Activated naive CD8-positive, alpha-beta T cell treated with anti-CD3 and anti-CD28 coated beads, Interleukin-2, amount 10 ng/mL, durations not matched to agents 7 days and 5 days (primary cell): ENCODE measurements at regions not wholly inside any gene's neighbourhood (a gene's known extent, or its start where the extent isn't known, plus 50 kb on each side); places are given as distances from the start of the nearest gene placed in this dataset.

Experiments
- ATAC-seq: fragments of 150-1000 bp; cut with Tn5 transposase; one replicate; pipeline ENCODE4 v1.10.0; 2021; ENCODE audit warnings: low read depth, moderate library complexity
- POLR2A ChIA-PET: fragments of 350-600 bp; sonication (Branson Sonifier 250); formaldehyde crosslinking; loops from one replicate; lab custom pipeline; 2021; ENCODE audit warnings: antibody characterized with exemption; lab: Charles Lee
- DNase-seq: peaks from one replicate; pipeline ENCODE4 v3.0.0; 2021
- H3K27ac Mint-ChIP-seq: one replicate; pipeline ENCODE4 v1.8.0; 2022; ENCODE audit warnings: mild to moderate bottlenecking, mixed read lengths
- H3K27me3 Mint-ChIP-seq: one replicate; pipeline ENCODE4 v1.8.0; 2022; ENCODE audit warnings: mild to moderate bottlenecking, moderate library complexity, mixed read lengths
- H3K36me3 Mint-ChIP-seq: one replicate; pipeline ENCODE4 v1.8.0; 2021; ENCODE audit warnings: mild to moderate bottlenecking, mixed read lengths
- H3K4me1 Mint-ChIP-seq: one replicate; pipeline ENCODE4 v1.8.0; 2021; ENCODE audit warnings: mixed read lengths
- H3K4me3 Mint-ChIP-seq: one replicate; pipeline ENCODE4 v1.8.0; 2022; ENCODE audit warnings: mild to moderate bottlenecking, moderate library complexity, mixed read lengths
- H3K9me3 Mint-ChIP-seq: one replicate; pipeline ENCODE4 v1.8.0; 2021; ENCODE audit warnings: mixed read lengths

DNA sequence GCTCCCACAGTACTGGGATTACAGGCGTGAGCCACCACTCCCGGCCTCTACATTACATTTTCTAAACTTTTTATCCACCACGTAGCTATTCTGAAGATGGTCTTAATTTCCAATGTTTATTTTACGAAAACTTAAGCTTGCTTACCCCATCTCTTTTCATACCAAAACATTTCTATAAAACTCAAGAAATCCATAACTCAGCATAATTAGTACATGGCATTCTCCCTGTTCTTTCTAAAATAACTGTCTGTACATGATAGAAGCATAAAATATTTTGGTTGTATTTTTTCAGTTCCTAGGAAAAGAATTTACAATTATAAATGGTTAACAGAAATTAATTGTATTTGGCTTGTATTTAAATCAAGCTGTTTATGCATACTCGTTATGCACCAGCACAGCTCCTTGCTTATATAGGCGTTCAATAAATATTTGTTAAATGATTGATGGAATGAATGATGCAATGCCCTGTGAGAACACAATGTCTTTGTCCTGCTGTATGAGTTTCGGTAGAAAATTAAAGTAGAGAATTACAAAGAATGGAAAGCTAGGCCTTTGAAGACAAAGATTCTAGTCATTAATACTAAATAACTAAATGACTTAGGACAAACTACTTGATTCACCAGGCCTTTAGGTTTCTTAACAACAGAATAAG, 384.2 kb downstream of the EFNA5 start:
- no peaks in the 10 kb centered on the region for H3K4me1 Mint-ChIP-seq
- POLR2A ChIA-PET = no interaction called here
- H3K27ac Mint-ChIP-seq = no peak overlapping the region
- H3K9me3 Mint-ChIP-seq = peaks cover 2% of the 10 kb centered on the region
- no peak for DNase-seq
- no peak overlapping the region for H3K4me3 Mint-ChIP-seq
- no peak for ATAC-seq
- H3K36me3 Mint-ChIP-seq = no peaks in the 10 kb centered on the region
- no peaks in the 10 kb centered on the region for H3K27me3 Mint-ChIP-seq

- no peak overlapping the region for H3K4me3 Mint-ChIP-seq
- H3K27me3 Mint-ChIP-seq = no peaks in the 10 kb centered on the region
- no peaks in the 10 kb centered on the region for H3K4me1 Mint-ChIP-seq
- no peaks in the 10 kb centered on the region for H3K36me3 Mint-ChIP-seq
- DNase-seq (no peak), ATAC-seq (no peak)
- no peak overlapping the region for H3K27ac Mint-ChIP-seq
- H3K9me3 Mint-ChIP-seq = peaks cover 2% of the 10 kb centered on the region
- POLR2A ChIA-PET = no interaction called here
Measured at GRCh38 chr5:107285772-107286171, 385.0 kb downstream of the EFNA5 start.

- H3K36me3 Mint-ChIP-seq = no peaks in the 10 kb centered on the region
- no peaks in the 10 kb centered on the region for H3K4me1 Mint-ChIP-seq
- ATAC-seq (no peak), DNase-seq (no peak)
- H3K4me3 Mint-ChIP-seq = no peak overlapping the region
- POLR2A ChIA-PET = no interaction called here
- H3K27ac Mint-ChIP-seq = no peak overlapping the region
- H3K27me3 Mint-ChIP-seq = no peaks in the 10 kb centered on the region
- peaks cover 2% of the 10 kb centered on the region for H3K9me3 Mint-ChIP-seq
Measured at GRCh38 chr5:107284822-107285525, 385.8 kb downstream of the EFNA5 start.

- Mint-ChIP-seq H3K9me3 (peaks cover 2% of the 10 kb centered on the region), H3K27ac (no peak overlapping the region), H3K27me3 (no peaks in the 10 kb centered on the region), H3K4me3 (no peak overlapping the region), H3K36me3 (no peaks in the 10 kb centered on the region), H3K4me1 (no peaks in the 10 kb centered on the region)
- no peak for DNase-seq
- POLR2A ChIA-PET = no interaction called here
- ATAC-seq = no peak
Measured at GRCh38 chr5:107282061-107282460, 388.7 kb downstream of the EFNA5 start.

DNA sequence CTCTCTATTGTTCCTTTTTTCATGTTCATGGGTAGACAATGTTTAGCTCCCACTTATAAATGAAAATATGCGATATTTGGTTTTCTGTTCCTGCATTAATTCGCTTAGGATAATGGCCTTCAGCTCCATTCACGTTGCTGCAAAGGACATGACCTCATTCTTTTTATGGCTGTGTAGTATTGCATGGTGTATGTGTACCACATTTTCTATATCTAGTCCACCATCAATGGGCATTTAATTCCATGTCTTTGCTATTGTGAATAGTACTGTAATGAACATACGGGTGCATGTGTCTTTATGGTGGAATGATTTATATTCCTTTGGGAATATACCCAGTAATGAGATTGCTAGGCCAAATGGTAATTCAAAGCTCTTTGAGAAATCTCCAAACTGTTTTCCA, 392.0 kb downstream of the EFNA5 start:
- H3K27ac Mint-ChIP-seq = no peak overlapping the region
- POLR2A ChIA-PET = no interaction called here
- no peak for DNase-seq
- no peaks in the 10 kb centered on the region for H3K36me3 Mint-ChIP-seq
- no peak for ATAC-seq
- H3K4me3 Mint-ChIP-seq = no peak overlapping the region
- no peaks in the 10 kb centered on the region for H3K9me3 Mint-ChIP-seq
- H3K4me1 Mint-ChIP-seq = no peaks in the 10 kb centered on the region
- H3K27me3 Mint-ChIP-seq = no peaks in the 10 kb centered on the region

DNA sequence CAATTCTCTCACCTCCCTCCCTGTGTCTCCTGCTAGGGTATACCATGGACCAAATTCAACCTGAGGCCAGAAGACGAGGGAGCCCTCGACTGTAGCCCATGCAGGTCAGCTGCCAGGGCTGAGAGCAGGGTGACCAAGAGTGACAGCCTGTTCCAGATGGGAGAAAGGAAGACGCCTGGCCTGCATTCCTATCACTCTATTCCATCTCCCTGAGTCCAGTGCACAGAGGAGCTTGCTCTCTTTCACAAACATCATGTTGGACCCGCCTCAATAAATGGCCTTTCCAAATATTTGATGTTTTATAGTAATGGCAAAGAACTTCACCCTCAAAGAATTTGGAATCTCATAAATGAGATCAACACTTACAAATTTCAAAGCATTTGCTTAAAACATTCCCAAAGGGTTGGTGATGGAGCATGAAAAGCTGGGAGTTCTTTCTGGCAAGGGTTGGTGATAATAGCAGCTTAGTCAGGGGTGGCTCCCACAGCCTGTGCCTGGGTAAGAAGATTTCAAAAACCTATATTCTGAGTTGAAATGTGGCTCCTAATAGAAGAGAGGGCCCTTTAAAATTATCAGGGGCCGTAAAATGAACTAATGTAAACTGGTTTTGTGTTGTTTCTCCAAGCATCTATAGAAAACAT, 393.1 kb downstream of the EFNA5 start:
- no peaks in the 10 kb centered on the region for H3K4me1 Mint-ChIP-seq
- no peaks in the 10 kb centered on the region for H3K9me3 Mint-ChIP-seq
- H3K27me3 Mint-ChIP-seq = no peaks in the 10 kb centered on the region
- H3K4me3 Mint-ChIP-seq = no peak overlapping the region
- ATAC-seq (no peak), DNase-seq (no peak)
- H3K36me3 Mint-ChIP-seq = no peaks in the 10 kb centered on the region
- POLR2A ChIA-PET = no interaction called here
- H3K27ac Mint-ChIP-seq = no peak overlapping the region

GRCh38 chr5:107275333-107275732, 395.4 kb downstream of the EFNA5 start:
- POLR2A ChIA-PET = no interaction called here
- ATAC-seq (no peak), DNase-seq (no peak)
- H3K27me3 Mint-ChIP-seq = no peaks in the 10 kb centered on the region
- no peaks in the 10 kb centered on the region for H3K4me1 Mint-ChIP-seq
- no peak overlapping the region for H3K4me3 Mint-ChIP-seq
- no peaks in the 10 kb centered on the region for H3K9me3 Mint-ChIP-seq
- no peak overlapping the region for H3K27ac Mint-ChIP-seq
- H3K36me3 Mint-ChIP-seq = no peaks in the 10 kb centered on the region

GRCh38 chr5:107274571-107274970, 396.2 kb downstream of the EFNA5 start:
- no peaks in the 10 kb centered on the region for H3K27me3 Mint-ChIP-seq
- H3K27ac Mint-ChIP-seq = no peak overlapping the region
- POLR2A ChIA-PET = no interaction called here
- no peak overlapping the region for H3K4me3 Mint-ChIP-seq
- H3K36me3 Mint-ChIP-seq = no peaks in the 10 kb centered on the region
- no peak for DNase-seq
- ATAC-seq = no peak
- no peaks in the 10 kb centered on the region for H3K4me1 Mint-ChIP-seq
- no peaks in the 10 kb centered on the region for H3K9me3 Mint-ChIP-seq

DNA sequence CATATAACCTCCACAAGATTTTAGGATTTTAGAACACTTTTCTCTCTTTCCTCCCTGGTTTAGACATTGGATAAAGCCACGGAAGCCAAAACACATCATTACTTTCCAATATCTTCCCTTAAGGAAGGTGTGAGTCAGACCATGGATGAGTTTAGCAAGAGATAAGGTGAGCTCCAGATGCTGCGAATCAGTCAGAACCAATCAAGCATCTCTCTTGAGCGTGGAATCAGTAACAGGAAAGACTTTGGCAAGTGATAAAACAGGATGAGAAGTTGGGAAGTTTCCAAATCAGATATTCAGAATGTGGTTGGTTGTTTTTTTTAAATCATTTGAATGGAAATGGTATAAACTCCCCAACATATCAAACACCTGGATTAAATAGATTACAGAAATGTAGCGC, 397.8 kb downstream of the EFNA5 start:
- POLR2A ChIA-PET = no interaction called here
- ATAC-seq (no peak), DNase-seq (no peak)
- Mint-ChIP-seq H3K9me3 (no peaks in the 10 kb centered on the region), H3K27ac (no peak overlapping the region), H3K36me3 (no peaks in the 10 kb centered on the region), H3K4me3 (no peak overlapping the region), H3K27me3 (no peaks in the 10 kb centered on the region), H3K4me1 (no peaks in the 10 kb centered on the region)

- ATAC-seq (no peak), DNase-seq (no peak)
- Mint-ChIP-seq H3K27me3 (no peaks in the 10 kb centered on the region), H3K9me3 (no peaks in the 10 kb centered on the region), H3K4me1 (no peaks in the 10 kb centered on the region), H3K27ac (no peak overlapping the region), H3K4me3 (no peak overlapping the region), H3K36me3 (no peaks in the 10 kb centered on the region)
- POLR2A ChIA-PET = no interaction called here
Measured at GRCh38 chr5:107272509-107272908, 398.2 kb downstream of the EFNA5 start.

GRCh38 chr5:107271682-107272350, 398.9 kb downstream of the EFNA5 start:
- POLR2A ChIA-PET = no interaction called here
- DNase-seq = no peak
- no peak overlapping the region for H3K4me3 Mint-ChIP-seq
- no peaks in the 10 kb centered on the region for H3K9me3 Mint-ChIP-seq
- H3K4me1 Mint-ChIP-seq = no peaks in the 10 kb centered on the region
- ATAC-seq = no peak
- H3K27me3 Mint-ChIP-seq = no peaks in the 10 kb centered on the region
- no peak overlapping the region for H3K27ac Mint-ChIP-seq
- H3K36me3 Mint-ChIP-seq = no peaks in the 10 kb centered on the region

GRCh38 chr5:107270561-107270960, 400.2 kb downstream of the EFNA5 start:
- no peak for DNase-seq
- ATAC-seq = no peak
- H3K27me3 Mint-ChIP-seq = no peaks in the 10 kb centered on the region
- no peak overlapping the region for H3K27ac Mint-ChIP-seq
- H3K36me3 Mint-ChIP-seq = no peaks in the 10 kb centered on the region
- no peaks in the 10 kb centered on the region for H3K9me3 Mint-ChIP-seq
- no peaks in the 10 kb centered on the region for H3K4me1 Mint-ChIP-seq
- POLR2A ChIA-PET = no interaction called here
- no peak overlapping the region for H3K4me3 Mint-ChIP-seq

DNA sequence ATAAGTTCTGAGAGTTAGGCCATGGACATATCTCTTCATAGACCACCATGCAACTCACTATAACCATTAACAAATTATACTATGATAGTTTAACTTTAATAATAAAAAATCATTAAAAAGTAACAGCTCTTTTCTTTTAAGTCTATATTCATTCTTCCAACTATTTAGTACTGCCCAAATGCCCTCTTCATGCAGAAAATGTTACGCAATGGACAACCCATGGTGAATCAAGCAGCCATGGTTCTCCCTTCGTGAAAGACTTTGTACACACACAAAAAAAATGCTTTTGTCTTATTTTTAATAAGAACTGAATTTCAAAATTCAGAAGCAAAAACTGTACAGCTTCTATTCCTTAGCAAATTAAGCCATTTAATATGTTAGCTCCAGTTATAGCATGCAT, 401.1 kb downstream of the EFNA5 start:
- no peak overlapping the region for H3K27ac Mint-ChIP-seq
- no peak for ATAC-seq
- no peak overlapping the region for H3K4me3 Mint-ChIP-seq
- no peak for DNase-seq
- no peaks in the 10 kb centered on the region for H3K9me3 Mint-ChIP-seq
- POLR2A ChIA-PET = no interaction called here
- H3K4me1 Mint-ChIP-seq = no peaks in the 10 kb centered on the region
- H3K36me3 Mint-ChIP-seq = no peaks in the 10 kb centered on the region
- no peaks in the 10 kb centered on the region for H3K27me3 Mint-ChIP-seq

DNA sequence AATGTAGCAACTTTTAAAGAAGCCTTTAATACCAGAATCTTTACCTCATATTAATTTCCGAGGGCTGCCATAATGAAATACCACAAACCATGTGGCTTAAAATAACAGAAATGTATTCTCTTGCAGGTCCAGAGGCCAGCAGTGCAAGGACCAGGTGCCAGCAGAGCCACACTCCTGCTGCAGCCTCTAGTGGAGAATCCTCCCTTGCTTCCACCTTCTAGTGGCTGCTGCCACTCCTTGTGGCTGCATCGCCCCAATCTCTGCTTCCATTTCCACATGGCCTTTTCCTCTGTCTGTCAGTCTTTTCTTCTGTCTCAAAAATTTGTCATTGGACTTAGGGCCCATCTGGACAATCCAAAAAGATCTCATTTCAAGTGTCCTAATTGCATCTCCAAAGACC, 401.5 kb downstream of the EFNA5 start:
- H3K9me3 Mint-ChIP-seq = no peaks in the 10 kb centered on the region
- no peak overlapping the region for H3K4me3 Mint-ChIP-seq
- H3K27me3 Mint-ChIP-seq = no peaks in the 10 kb centered on the region
- ATAC-seq = no peak
- H3K4me1 Mint-ChIP-seq = no peaks in the 10 kb centered on the region
- no peak for DNase-seq
- H3K36me3 Mint-ChIP-seq = no peaks in the 10 kb centered on the region
- no peak overlapping the region for H3K27ac Mint-ChIP-seq
- POLR2A ChIA-PET = no interaction called here
